WI38 (cell line): ENCODE measurements at regions not wholly inside any gene's neighbourhood (a gene's known extent, or its start where the extent isn't known, plus 50 kb on each side); places are given as distances from the start of the nearest gene placed in this dataset.
"Not testable (repeated sequence)": the region's sequence is repeated elsewhere in the genome, so short reads cannot be mapped to it uniquely, and the experiment has no call there.

Experiments
- H3K4me3 ChIP-seq: 2 replicates; pipeline ENCODE4 v1.5.1; 2011; ENCODE audit warnings: low read depth, mild to moderate bottlenecking, control low read depth, low read length
- CTCF ChIP-seq: IDR thresholded peaks from 2 replicates; pipeline ENCODE4 v1.5.1; 2012; ENCODE audit warnings: low read depth, mild to moderate bottlenecking, control low read depth, low read length

GRCh38 chr6:76881414-76881813 lies 581.9 kb downstream of the HTR1B start:
- H3K4me3 ChIP-seq, result no peak overlapping the region
- TF ChIP-seq CTCF, result no peak

GRCh38 chr6:76876922-76877553 lies 586.3 kb downstream of the HTR1B start:
- no peak for TF ChIP-seq CTCF
- no peak overlapping the region for H3K4me3 ChIP-seq

- not testable (repeated sequence) for H3K4me3 ChIP-seq
Observed at GRCh38 chr6:76876430-76876829, 586.9 kb downstream of the HTR1B start.

GRCh38 chr6:76867182-76867581 lies 596.1 kb downstream of the HTR1B start:
- H3K4me3 ChIP-seq, result no peak overlapping the region
- no peak for TF ChIP-seq CTCF

- TF ChIP-seq CTCF, result no peak
Observed at GRCh38 chr6:76866091-76866915, 597.0 kb downstream of the HTR1B start.

GRCh38 chr6:76862936-76863335 lies 600.4 kb downstream of the HTR1B start:
- no peak overlapping the region for H3K4me3 ChIP-seq
- TF ChIP-seq CTCF, result no peak

More at GRCh38 chr6:76866091-76866915, 597.0 kb downstream of the HTR1B start:
- no peak overlapping the region for H3K4me3 ChIP-seq

GRCh38 chr6:76861403-76861802 lies 601.9 kb downstream of the HTR1B start:
- H3K4me3 ChIP-seq, result no peak overlapping the region
- TF ChIP-seq CTCF, result no peak
